Trophoblast cell (in vitro differentiated cells and primary cell): ENCODE measurements at regions not wholly inside any gene's neighbourhood (a gene's known extent, or its start where the extent isn't known, plus 50 kb on each side); places are given as distances from the start of the nearest gene placed in this dataset.
"Not testable (repeated sequence)": the region's sequence is repeated elsewhere in the genome, so short reads cannot be mapped to it uniquely, and the experiment has no call there.

Experiments
- DNase-seq, 2 donors: peaks; one replicate each; pipeline ENCODE4 v3.0.0-alpha.2; 2016
- H2AFZ ChIP-seq: 2 replicates; pipeline ENCODE4 v1.6.1; 2013; ENCODE audit warnings: low read length, moderate library complexity, mild to moderate bottlenecking; ENCODE audit not compliant: insufficient read depth, poor library complexity
- H2AK5ac ChIP-seq: 2 replicates; pipeline ENCODE4 v1.6.1; 2013; ENCODE audit warnings: mild to moderate bottlenecking, low read length
- H2BK120ac ChIP-seq: 2 replicates; pipeline ENCODE4 v1.6.1; 2013; ENCODE audit warnings: low read length, mild to moderate bottlenecking, moderate library complexity; ENCODE audit not compliant: insufficient read depth, poor library complexity
- H2BK12ac ChIP-seq: 2 replicates; pipeline ENCODE4 v1.6.1; 2013; ENCODE audit warnings: mild to moderate bottlenecking, low read length, moderate library complexity
- H2BK5ac ChIP-seq: 2 replicates; pipeline ENCODE4 v1.6.1; 2013; ENCODE audit warnings: low read length, low read depth, moderate library complexity, mild to moderate bottlenecking; ENCODE audit not compliant: poor library complexity
- H3K14ac ChIP-seq: 2 replicates; pipeline ENCODE4 v1.6.1; 2013; ENCODE audit warnings: mild to moderate bottlenecking, low read length
- H3K18ac ChIP-seq: 2 replicates; pipeline ENCODE4 v1.6.1; 2013; ENCODE audit warnings: mild to moderate bottlenecking, low read length
- H3K23ac ChIP-seq: 2 replicates; pipeline ENCODE4 v1.6.1; 2013; ENCODE audit warnings: low read length
- H3K27ac ChIP-seq: 2 replicates; pipeline ENCODE4 v1.5.1; 2013; ENCODE audit warnings: low read depth, mild to moderate bottlenecking, inconsistent platforms, low read length, moderate library complexity
- H3K27me3 ChIP-seq: 2 replicates; pipeline ENCODE4 v1.6.1; 2013; ENCODE audit warnings: inconsistent platforms, mild to moderate bottlenecking, low read length, moderate library complexity; ENCODE audit not compliant: insufficient read depth
- H3K36me3 ChIP-seq, 2 experiments: 1 replicate in 1 of 2; 2 replicates in 1 of 2; pipeline ENCODE4 v1.6.1; 2013; ENCODE audit warnings: low read length in 2 of 2, mild to moderate bottlenecking in 2 of 2, moderate library complexity in 1 of 2; ENCODE audit not compliant: insufficient read depth in 2 of 2, control insufficient read depth in 1 of 2
- H3K4ac ChIP-seq: 2 replicates; pipeline ENCODE4 v1.6.1; 2013; ENCODE audit warnings: low read depth, mild to moderate bottlenecking, low read length, moderate library complexity
- H3K4me1 ChIP-seq, 2 experiments: 1 replicate in 1 of 2; 2 replicates in 1 of 2; pipeline ENCODE4 v1.6.1; 2013; ENCODE audit warnings: low read length in 2 of 2, mild to moderate bottlenecking in 2 of 2, moderate library complexity in 1 of 2; ENCODE audit not compliant: insufficient read depth in 2 of 2, control insufficient read depth in 1 of 2
- H3K4me2 ChIP-seq: 2 replicates; pipeline ENCODE4 v1.6.1; 2013; ENCODE audit warnings: inconsistent platforms, mild to moderate bottlenecking, low read length, moderate library complexity
- H3K4me3 ChIP-seq: 2 replicates; pipeline ENCODE4 v1.5.1; 2013; ENCODE audit warnings: mild to moderate bottlenecking, low read depth, low read length, inconsistent platforms
- H3K79me1 ChIP-seq: one replicate; pipeline ENCODE4 v1.6.1; 2013; ENCODE audit warnings: low read length
- H3K79me2 ChIP-seq: 2 replicates; pipeline ENCODE4 v1.6.1; 2013; ENCODE audit warnings: low read length, mild to moderate bottlenecking; ENCODE audit not compliant: control insufficient read depth, insufficient read depth, poor library complexity
- H3K9ac ChIP-seq: 2 replicates; pipeline ENCODE4 v1.6.1; 2013; ENCODE audit warnings: mild to moderate bottlenecking, low read length
- H3K9me3 ChIP-seq: 2 replicates; pipeline ENCODE4 v1.6.1; 2013; ENCODE audit warnings: low read depth, mild to moderate bottlenecking, control low read depth, inconsistent platforms, low read length; ENCODE audit not compliant: insufficient read depth
- H4K12ac ChIP-seq: 2 replicates; pipeline ENCODE4 v1.6.1; 2013; ENCODE audit warnings: low read depth, mild to moderate bottlenecking, low read length, moderate library complexity
- H4K8ac ChIP-seq: 2 replicates; pipeline ENCODE4 v1.6.1; 2013; ENCODE audit warnings: low read depth, mild to moderate bottlenecking, low read length, moderate library complexity
- H4K91ac ChIP-seq: one replicate; pipeline ENCODE4 v1.6.1; 2013; ENCODE audit warnings: low read depth, mild to moderate bottlenecking, low read length, moderate library complexity
- WGBS: extraction: QIAGEN DNeasy Blood & Tissue Kit; methylation state at CpG from one replicate; pipeline ENCODE4 v1.1.7; 2013; ENCODE audit warnings: missing lambda C conversion rate; ENCODE audit not compliant: insufficient read length, insufficient coverage; ENCODE audit errors: extremely low coverage; 5-methylcytosine and 5-hydroxymethylcytosine counted together

GRCh38 chr6:140193269-140193668 lies 818.8 kb upstream of the CITED2 start:
- Histone ChIP-seq H4K91ac (no peak overlapping the region), H3K9me3 (peaks cover 5% of the 10 kb centered on the region), H3K27me3 (no peaks in the 10 kb centered on the region), H3K79me1 (no peaks in the 10 kb centered on the region), H3K4ac (no peak overlapping the region), H3K4me3 (no peak overlapping the region), H3K9ac (no peak overlapping the region), H2AFZ (no peak overlapping the region), H3K36me3 (no peaks in the 10 kb centered on the region), H3K23ac (no peak overlapping the region), H2BK5ac (no peak overlapping the region), H3K79me2 (no peaks in the 10 kb centered on the region), H3K4me1 (no peaks in the 10 kb centered on the region), H2BK12ac (no peak overlapping the region), H2BK120ac (no peak overlapping the region), H3K14ac (no peak overlapping the region), H2AK5ac (no peak overlapping the region), H4K8ac (no peak overlapping the region), H3K4me2 (no peak overlapping the region), H3K18ac (no peak overlapping the region), H3K27ac (no peak overlapping the region), H4K12ac (no peak overlapping the region)
- WGBS: no CpG with 5 or more reads among the region's 2 CpGs
- DNase-seq: no peak

- Histone ChIP-seq H2BK120ac (no peak overlapping the region), H3K14ac (no peak overlapping the region), H2AK5ac (no peak overlapping the region), H3K9me3 (peaks cover 6% of the 10 kb centered on the region), H2BK12ac (no peak overlapping the region), H4K12ac (no peak overlapping the region), H2BK5ac (no peak overlapping the region), H3K4me3 (no peak overlapping the region), H3K4ac (no peak overlapping the region), H3K27me3 (no peaks in the 10 kb centered on the region), H2AFZ (no peak overlapping the region), H3K18ac (no peak overlapping the region), H3K4me2 (no peak overlapping the region), H3K9ac (no peak overlapping the region), H3K27ac (no peak overlapping the region), H4K91ac (no peak overlapping the region), H3K4me1 (no peaks in the 10 kb centered on the region), H3K36me3 (no peaks in the 10 kb centered on the region), H3K23ac (no peak overlapping the region), H3K79me2 (no peaks in the 10 kb centered on the region), H4K8ac (no peak overlapping the region), H3K79me1 (no peaks in the 10 kb centered on the region)
- no CpG with 5 or more reads among the region's 1 CpG for WGBS
- DNase-seq: no peak
Observed at GRCh38 chr6:140192018-140192417, 817.6 kb upstream of the CITED2 start.

GRCh38 chr6:140189263-140189662 lies 814.8 kb upstream of the CITED2 start:
- H4K12ac ChIP-seq, H3K4me1 ChIP-seq, H3K27ac ChIP-seq, H3K14ac ChIP-seq, H3K79me1 ChIP-seq, H3K4me3 ChIP-seq, H3K18ac ChIP-seq, H3K27me3 ChIP-seq, H3K79me2 ChIP-seq, H3K4ac ChIP-seq, H4K91ac ChIP-seq, H3K9me3 ChIP-seq, H2AK5ac ChIP-seq, H2BK120ac ChIP-seq, H3K36me3 ChIP-seq, H3K4me2 ChIP-seq, H2BK5ac ChIP-seq, H3K9ac ChIP-seq, H4K8ac ChIP-seq, H3K23ac ChIP-seq, H2AFZ ChIP-seq, H2BK12ac ChIP-seq, DNase-seq: not testable (repeated sequence)
- no CpG with 5 or more reads among the region's 1 CpG for WGBS

GRCh38 chr6:140185991-140186390 lies 811.5 kb upstream of the CITED2 start:
- no peaks in the 10 kb centered on the region for H3K27me3 ChIP-seq
- no peak overlapping the region for H4K8ac ChIP-seq
- H3K27ac ChIP-seq: no peak overlapping the region
- H3K23ac ChIP-seq: no peak overlapping the region
- no peak overlapping the region for H3K9ac ChIP-seq
- H3K4me2 ChIP-seq: no peak overlapping the region
- H2AK5ac ChIP-seq: no peak overlapping the region
- H4K12ac ChIP-seq: no peak overlapping the region
- peaks cover 8% of the 10 kb centered on the region for H3K9me3 ChIP-seq
- no peak overlapping the region for H3K18ac ChIP-seq
- no peaks in the 10 kb centered on the region for H3K36me3 ChIP-seq
- no peak overlapping the region for H2BK5ac ChIP-seq
- H3K4me3 ChIP-seq: no peak overlapping the region
- no peak for DNase-seq
- H2BK120ac ChIP-seq: no peak overlapping the region
- no peaks in the 10 kb centered on the region for H3K79me1 ChIP-seq
- no peak overlapping the region for H3K14ac ChIP-seq
- H3K4ac ChIP-seq: no peak overlapping the region
- no peak overlapping the region for H4K91ac ChIP-seq
- H3K79me2 ChIP-seq: no peaks in the 10 kb centered on the region
- H2BK12ac ChIP-seq: no peak overlapping the region
- H3K4me1 ChIP-seq: no peaks in the 10 kb centered on the region
- no peak overlapping the region for H2AFZ ChIP-seq

- no peak overlapping the region for H3K18ac ChIP-seq
- H3K9ac ChIP-seq: no peak overlapping the region
- no peak for DNase-seq
- no peak overlapping the region for H3K4me3 ChIP-seq
- H3K14ac ChIP-seq: no peak overlapping the region
- no peak overlapping the region for H2AK5ac ChIP-seq
- H3K27me3 ChIP-seq: no peaks in the 10 kb centered on the region
- peaks cover 8% of the 10 kb centered on the region for H3K9me3 ChIP-seq
- H3K27ac ChIP-seq: no peak overlapping the region
- H2BK120ac ChIP-seq: no peak overlapping the region
- H4K8ac ChIP-seq: no peak overlapping the region
- no peak overlapping the region for H3K4ac ChIP-seq
- no peaks in the 10 kb centered on the region for H3K4me1 ChIP-seq
- no peaks in the 10 kb centered on the region for H3K79me2 ChIP-seq
- H3K79me1 ChIP-seq: no peaks in the 10 kb centered on the region
- no peak overlapping the region for H2BK5ac ChIP-seq
- H3K23ac ChIP-seq: no peak overlapping the region
- H3K36me3 ChIP-seq: no peaks in the 10 kb centered on the region
- no peak overlapping the region for H2BK12ac ChIP-seq
- no peak overlapping the region for H4K91ac ChIP-seq
- no peak overlapping the region for H2AFZ ChIP-seq
- H3K4me2 ChIP-seq: no peak overlapping the region
- no peak overlapping the region for H4K12ac ChIP-seq
Observed at GRCh38 chr6:140183881-140184280, 809.4 kb upstream of the CITED2 start.
